DOHH2 (cell line): ENCODE measurements at regions not wholly inside any gene's neighbourhood (a gene's known extent, or its start where the extent isn't known, plus 50 kb on each side); places are given as distances from the start of the nearest gene placed in this dataset.

Experiments used
- CTCF ChIP-seq: fragments of 200-600 bp; sonication (generic); IDR thresholded peaks from one replicate; pipeline ENCODE4 v1.5.1; 2014; ENCODE audit warnings: antibody characterized with exemption, mild to moderate bottlenecking, low read depth, low read length; ENCODE audit not compliant: poor library complexity, severe bottlenecking
- EZH2phosphoT487 ChIP-seq: fragments of 200-600 bp; sonication (generic); IDR thresholded peaks from 2 replicates; pipeline ENCODE4 v1.6.1; 2017; ENCODE audit warnings: borderline replicate concordance, mild to moderate bottlenecking, antibody characterized with exemption, low read length, moderate library complexity, mixed read lengths

- TF ChIP-seq CTCF (peak; percentile 17), EZH2phosphoT487 (no peak)
Measured at GRCh38 chr5:20601678-20602100, 613.7 kb upstream of the CDH18 start.
